Right lobe of liver (tissue), 4 donors: ENCODE measurements at regions not wholly inside any gene's neighbourhood (a gene's known extent, or its start where the extent isn't known, plus 50 kb on each side); places are given as distances from the start of the nearest gene placed in this dataset.

Experiments
- POLR2A ChIP-seq: fragments of 450-650 bp; IDR thresholded peaks from one replicate; pipeline ENCODE4 v1.6.1; 2017; ENCODE audit warnings: antibody characterized with exemption, mild to moderate bottlenecking
- TF ChIP-seq, protein P1 (sequence below), 4 donors: fragments of 200-600 bp in 3 of 4; fragments of 450-650 bp in 1 of 4; IDR thresholded peaks; one replicate each; pipeline versions ENCODE4 v1.5.1 to v1.8.0; 2016 to 2022; ENCODE audit warnings: antibody characterized with exemption in 4 of 4, mild to moderate bottlenecking in 2 of 4
- donor health status: DM: no; HTN: no; CAD: no.
- donor health status: DM: no; HTN: no; CAD: no.
- donor health status: DM: no; HTN: yes; CAD: no.

DNA sequence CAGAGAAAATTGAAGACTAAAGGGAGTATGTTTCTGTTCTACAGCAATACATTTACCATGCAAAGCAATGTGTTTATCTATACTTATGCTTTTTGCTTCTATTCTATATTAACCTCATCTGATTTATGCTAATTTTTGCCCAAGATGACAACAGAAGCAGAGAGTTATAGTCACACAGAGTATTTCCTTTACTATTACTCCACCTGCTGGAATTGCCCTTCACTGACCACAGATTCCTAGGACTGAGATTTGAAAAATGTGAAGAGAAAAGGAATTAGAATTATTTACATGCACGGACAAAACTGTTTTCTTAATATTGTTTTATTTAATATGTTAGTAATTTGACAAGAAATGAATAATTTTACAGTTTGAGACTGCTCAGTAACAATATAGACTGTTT, 745.6 kb downstream of the VGLL3 start:
- no peak for TF ChIP-seq POLR2A
- TF ChIP-seq, protein P1, sequence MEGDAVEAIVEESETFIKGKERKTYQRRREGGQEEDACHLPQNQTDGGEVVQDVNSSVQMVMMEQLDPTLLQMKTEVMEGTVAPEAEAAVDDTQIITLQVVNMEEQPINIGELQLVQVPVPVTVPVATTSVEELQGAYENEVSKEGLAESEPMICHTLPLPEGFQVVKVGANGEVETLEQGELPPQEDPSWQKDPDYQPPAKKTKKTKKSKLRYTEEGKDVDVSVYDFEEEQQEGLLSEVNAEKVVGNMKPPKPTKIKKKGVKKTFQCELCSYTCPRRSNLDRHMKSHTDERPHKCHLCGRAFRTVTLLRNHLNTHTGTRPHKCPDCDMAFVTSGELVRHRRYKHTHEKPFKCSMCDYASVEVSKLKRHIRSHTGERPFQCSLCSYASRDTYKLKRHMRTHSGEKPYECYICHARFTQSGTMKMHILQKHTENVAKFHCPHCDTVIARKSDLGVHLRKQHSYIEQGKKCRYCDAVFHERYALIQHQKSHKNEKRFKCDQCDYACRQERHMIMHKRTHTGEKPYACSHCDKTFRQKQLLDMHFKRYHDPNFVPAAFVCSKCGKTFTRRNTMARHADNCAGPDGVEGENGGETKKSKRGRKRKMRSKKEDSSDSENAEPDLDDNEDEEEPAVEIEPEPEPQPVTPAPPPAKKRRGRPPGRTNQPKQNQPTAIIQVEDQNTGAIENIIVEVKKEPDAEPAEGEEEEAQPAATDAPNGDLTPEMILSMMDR (IDR thresholded peaks at IDR 0.05): peak in 2 of 4 donors; percentile 13 to 20
